Hindlimb muscle (tissue), 1 donor: ENCODE measurements at regions not wholly inside any gene's neighbourhood (a gene's known extent, or its start where the extent isn't known, plus 50 kb on each side); places are given as distances from the start of the nearest gene placed in this dataset.

ENCODE experiments used
- DNase-seq: peaks from one replicate; pipeline ENCODE4 v3.0.0-alpha.2; 2013

- no peak for DNase-seq
These were observed 562.6 kb downstream of the DCDC2C start for GRCh38 chr2:4265936-4266335.

- DNase-seq, result no peak
These were observed 566.5 kb downstream of the DCDC2C start for GRCh38 chr2:4269885-4270284.

GRCh38 chr2:4272261-4272858 lies 569.0 kb downstream of the DCDC2C start:
- no peak for DNase-seq

- no peak for DNase-seq
These were observed 575.0 kb downstream of the DCDC2C start for GRCh38 chr2:4278392-4278791.

- DNase-seq, result no peak
These were observed 576.1 kb downstream of the DCDC2C start for GRCh38 chr2:4279431-4279830.

GRCh38 chr2:4291430-4291829 lies 588.1 kb downstream of the DCDC2C start:
- DNase-seq, result no peak

GRCh38 chr2:4295680-4296079 lies 592.3 kb downstream of the DCDC2C start:
- no peak for DNase-seq

- no peak for DNase-seq
These were observed 597.2 kb downstream of the DCDC2C start for GRCh38 chr2:4300616-4301015.

- no peak for DNase-seq
These were observed 621.2 kb downstream of the DCDC2C start for GRCh38 chr2:4324531-4324930.

- DNase-seq, result no peak
These were observed 633.5 kb downstream of the DCDC2C start for GRCh38 chr2:4336864-4337263.

GRCh38 chr2:4338345-4338744 lies 635.0 kb downstream of the DCDC2C start:
- DNase-seq, result no peak

- no peak for DNase-seq
These were observed 637.2 kb downstream of the DCDC2C start for GRCh38 chr2:4340536-4340935.

GRCh38 chr2:4346628-4347027 lies 643.3 kb downstream of the DCDC2C start:
- DNase-seq, result no peak

- DNase-seq, result no peak
These were observed 650.3 kb downstream of the DCDC2C start for GRCh38 chr2:4353668-4354067.

- DNase-seq, result no peak
These were observed 650.8 kb downstream of the DCDC2C start for GRCh38 chr2:4354164-4354563.

- no peak for DNase-seq
These were observed 651.3 kb downstream of the DCDC2C start for GRCh38 chr2:4354678-4355077.

GRCh38 chr2:4356109-4356508 lies 652.7 kb downstream of the DCDC2C start:
- no peak for DNase-seq

GRCh38 chr2:4356541-4356940 lies 653.2 kb downstream of the DCDC2C start:
- DNase-seq, result no peak

- DNase-seq, result peak; percentile 3
These were observed 653.7 kb downstream of the DCDC2C start for GRCh38 chr2:4357121-4357520.

- DNase-seq, result no peak
These were observed 655.5 kb downstream of the DCDC2C start for GRCh38 chr2:4358837-4359236.

- peak; percentile 6 for DNase-seq
These were observed 665.5 kb downstream of the DCDC2C start for GRCh38 chr2:4368907-4369306.

GRCh38 chr2:4369826-4370419 lies 666.5 kb downstream of the DCDC2C start:
- peak; percentile 47 for DNase-seq

- DNase-seq, result no peak
These were observed 667.2 kb downstream of the DCDC2C start for GRCh38 chr2:4370422-4371090.

- no peak for DNase-seq
These were observed 677.7 kb downstream of the DCDC2C start for GRCh38 chr2:4381049-4381448.
